HEK293T (cell line): ENCODE measurements at regions not wholly inside any gene's neighbourhood (a gene's known extent, or its start where the extent isn't known, plus 50 kb on each side); places are given as distances from the start of the nearest gene placed in this dataset.
"Not testable (repeated sequence)": the region's sequence is repeated elsewhere in the genome, so short reads cannot be mapped to it uniquely, and the experiment has no call there.

Experiments used
- CTCF ChIA-PET: fragments of 350-600 bp; formaldehyde crosslinking; extraction: SDS; loops from one replicate; lab custom pipeline; 2021; ENCODE audit warnings: antibody characterized with exemption, inconsistent platforms; lab: Yijun Ruan, JAX
- POLR2A ChIA-PET: fragments of 350-600 bp; formaldehyde crosslinking; extraction: SDS; loops from one replicate; lab custom pipeline; 2020; ENCODE audit warnings: antibody characterized with exemption, inconsistent platforms; lab: Yijun Ruan, JAX
- DNase-seq: peaks from one replicate; pipeline ENCODE4 v3.0.0; 2012; ENCODE audit warnings: mixed read lengths; ENCODE audit errors: extremely low spot score
- ARNT ChIP-seq: fragments of 450-650 bp; IDR thresholded peaks from 2 replicates; pipeline ENCODE4 v1.6.1; 2017; ENCODE audit warnings: mild to moderate bottlenecking
- BHLHE40 ChIP-seq: fragments of 450-650 bp; IDR thresholded peaks from 2 replicates; pipeline ENCODE4 v1.6.1; 2016; ENCODE audit warnings: mild to moderate bottlenecking, moderate library complexity, borderline replicate concordance
- CTBP1 ChIP-seq: fragments of 450-650 bp; IDR thresholded peaks from 2 replicates; pipeline ENCODE4 v1.6.1; 2016; ENCODE audit warnings: borderline replicate concordance
- ELF4 ChIP-seq: fragments of 450-650 bp; IDR thresholded peaks from 2 replicates; pipeline ENCODE4 v1.6.1; 2017; ENCODE audit warnings: antibody characterized with exemption
- FOXA1 ChIP-seq: fragments of 450-650 bp; IDR thresholded peaks from 2 replicates; pipeline ENCODE4 v1.6.1; 2016; ENCODE audit warnings: mild to moderate bottlenecking
- FOXK2 ChIP-seq: fragments of 450-650 bp; IDR thresholded peaks from 2 replicates; pipeline ENCODE4 v1.6.1; 2016; ENCODE audit warnings: mild to moderate bottlenecking
- FOXM1 ChIP-seq: fragments of 450-650 bp; IDR thresholded peaks from 2 replicates; pipeline ENCODE4 v1.6.1; 2017; ENCODE audit warnings: mild to moderate bottlenecking, borderline replicate concordance
- HDGF ChIP-seq: fragments of 450-650 bp; IDR thresholded peaks from 2 replicates; pipeline ENCODE4 v1.6.1; 2017; ENCODE audit warnings: antibody characterized with exemption, borderline replicate concordance
- L3MBTL2 ChIP-seq: fragments of 450-650 bp; conservative IDR thresholded peaks from 2 replicates; pipeline ENCODE4 v1.6.1; 2016; ENCODE audit warnings: mild to moderate bottlenecking
- LEF1 ChIP-seq: fragments of 450-650 bp; IDR thresholded peaks from 2 replicates; pipeline ENCODE4 v1.6.1; 2017; ENCODE audit warnings: mild to moderate bottlenecking, borderline replicate concordance
- NFRKB ChIP-seq: fragments of 450-650 bp; IDR thresholded peaks from 2 replicates; pipeline ENCODE4 v1.6.1; 2016; ENCODE audit warnings: mild to moderate bottlenecking, moderate library complexity
- PKNOX1 ChIP-seq: fragments of 450-650 bp; IDR thresholded peaks from 2 replicates; pipeline ENCODE4 v1.6.1; 2016
- SP1 ChIP-seq: fragments of 450-650 bp; IDR thresholded peaks from 2 replicates; pipeline ENCODE4 v1.6.1; 2017
- SUZ12 ChIP-seq: fragments of 450-650 bp; IDR thresholded peaks from 2 replicates; pipeline ENCODE4 v1.6.1; 2016; ENCODE audit warnings: mild to moderate bottlenecking
- TARDBP ChIP-seq: fragments of 450-650 bp; IDR thresholded peaks from 2 replicates; pipeline ENCODE4 v1.6.1; 2016
- ZNF384 ChIP-seq: fragments of 450-650 bp; IDR thresholded peaks from 2 replicates; pipeline ENCODE4 v1.6.1; 2016

GRCh38 chr5:27129926-27130325 lies 91.5 kb upstream of the CDH9 start:
- DNase-seq = no peak
- CTCF ChIA-PET = no interaction called here
- no peak for TF ChIP-seq LEF1
- POLR2A ChIA-PET = no interaction called here

- no peak for DNase-seq
- CTCF ChIA-PET = no interaction called here
- POLR2A ChIA-PET = no interaction called here
- TF ChIP-seq PKNOX1 = no peak
- TF ChIP-seq ZNF384 = no peak
- TF ChIP-seq SUZ12 = no peak
- no peak for TF ChIP-seq CTBP1
- no peak for TF ChIP-seq FOXK2
- TF ChIP-seq TARDBP = no peak
- no peak for TF ChIP-seq FOXM1
- no peak for TF ChIP-seq NFRKB
- no peak for TF ChIP-seq ARNT
- TF ChIP-seq BHLHE40 = no peak
- TF ChIP-seq LEF1 = no peak
- TF ChIP-seq FOXA1 = no peak
- TF ChIP-seq HDGF = no peak
- no peak for TF ChIP-seq ELF4
These were observed 87.5 kb upstream of the CDH9 start for GRCh38 chr5:27125856-27126255.

GRCh38 chr5:27124590-27124989 lies 86.2 kb upstream of the CDH9 start:
- ChIA-PET POLR2A (no interaction called here), CTCF (interaction anchor here (0.7 kb wide), 1 partner anchor 313 kb away, joined by 3 read pairs; no protein-coding TSS in a partner anchor)
- peak; percentile 39 for DNase-seq
- TF ChIP-seq BHLHE40 (no peak), FOXA1 (no peak), TARDBP (no peak), ELF4 (no peak)

- DNase-seq, CTCF ChIA-PET, POLR2A ChIA-PET: not testable (repeated sequence)
These were observed 81.4 kb upstream of the CDH9 start for GRCh38 chr5:27119736-27120321.

- POLR2A ChIA-PET = no interaction called here
- no peak for DNase-seq
- TF ChIP-seq ELF4 (no peak), SP1 (no peak), LEF1 (no peak), HDGF (no peak), FOXM1 (no peak), L3MBTL2 (no peak), FOXA1 (no peak), NFRKB (no peak)
- CTCF ChIA-PET = no interaction called here
These were observed 65.1 kb upstream of the CDH9 start for GRCh38 chr5:27103486-27103885.

- CTCF ChIA-PET, POLR2A ChIA-PET: not testable (repeated sequence)
These were observed 57.4 kb upstream of the CDH9 start for GRCh38 chr5:27095761-27096160.

GRCh38 chr5:27093279-27093678 lies 54.9 kb upstream of the CDH9 start:
- POLR2A ChIA-PET = no interaction called here
- TF ChIP-seq NFRKB = no peak
- TF ChIP-seq FOXK2 = no peak
- TF ChIP-seq ARNT = no peak
- no peak for TF ChIP-seq LEF1
- no peak for TF ChIP-seq L3MBTL2
- TF ChIP-seq TARDBP = no peak
- TF ChIP-seq SUZ12 = no peak
- no peak for TF ChIP-seq FOXA1
- no peak for TF ChIP-seq CTBP1
- TF ChIP-seq BHLHE40 = no peak
- no peak for TF ChIP-seq FOXM1
- TF ChIP-seq ZNF384 = no peak
- no peak for TF ChIP-seq PKNOX1
- no peak for TF ChIP-seq HDGF
- TF ChIP-seq SP1 = no peak
- no peak for TF ChIP-seq ELF4
- DNase-seq = no peak
- CTCF ChIA-PET = no interaction called here

More at GRCh38 chr5:27095761-27096160, 57.4 kb upstream of the CDH9 start:
- not testable (repeated sequence) for DNase-seq

GRCh38 chr5:27091858-27092257 lies 53.5 kb upstream of the CDH9 start:
- CTCF ChIA-PET = no interaction called here
- TF ChIP-seq SP1 = no peak
- TF ChIP-seq TARDBP = no peak
- TF ChIP-seq ZNF384 = no peak
- TF ChIP-seq L3MBTL2 = no peak
- no peak for TF ChIP-seq SUZ12
- TF ChIP-seq HDGF = no peak
- TF ChIP-seq ELF4 = no peak
- no peak for TF ChIP-seq FOXA1
- no peak for TF ChIP-seq BHLHE40
- no peak for TF ChIP-seq FOXK2
- no peak for TF ChIP-seq CTBP1
- TF ChIP-seq ARNT = no peak
- no peak for TF ChIP-seq FOXM1
- TF ChIP-seq LEF1 = no peak
- no peak for TF ChIP-seq NFRKB
- no peak for TF ChIP-seq PKNOX1
- DNase-seq = no peak
- POLR2A ChIA-PET = no interaction called here

- POLR2A ChIA-PET, DNase-seq: not testable (repeated sequence)
- CTCF ChIA-PET = interaction anchor here (0.6 kb wide), 1 partner anchor 331 kb away, joined by 3 read pairs; no protein-coding TSS in a partner anchor
These were observed 50.4 kb upstream of the CDH9 start for GRCh38 chr5:27088822-27089221.
